ENCODE measurements at regions not wholly inside any gene's neighbourhood (a gene's known extent, or its start where the extent isn't known, plus 50 kb on each side); places are given as distances from the start of the nearest gene placed in this dataset.
A peak's percentile ranks its signal among the peaks of the same experiment; 100 is the strongest.

DNA sequence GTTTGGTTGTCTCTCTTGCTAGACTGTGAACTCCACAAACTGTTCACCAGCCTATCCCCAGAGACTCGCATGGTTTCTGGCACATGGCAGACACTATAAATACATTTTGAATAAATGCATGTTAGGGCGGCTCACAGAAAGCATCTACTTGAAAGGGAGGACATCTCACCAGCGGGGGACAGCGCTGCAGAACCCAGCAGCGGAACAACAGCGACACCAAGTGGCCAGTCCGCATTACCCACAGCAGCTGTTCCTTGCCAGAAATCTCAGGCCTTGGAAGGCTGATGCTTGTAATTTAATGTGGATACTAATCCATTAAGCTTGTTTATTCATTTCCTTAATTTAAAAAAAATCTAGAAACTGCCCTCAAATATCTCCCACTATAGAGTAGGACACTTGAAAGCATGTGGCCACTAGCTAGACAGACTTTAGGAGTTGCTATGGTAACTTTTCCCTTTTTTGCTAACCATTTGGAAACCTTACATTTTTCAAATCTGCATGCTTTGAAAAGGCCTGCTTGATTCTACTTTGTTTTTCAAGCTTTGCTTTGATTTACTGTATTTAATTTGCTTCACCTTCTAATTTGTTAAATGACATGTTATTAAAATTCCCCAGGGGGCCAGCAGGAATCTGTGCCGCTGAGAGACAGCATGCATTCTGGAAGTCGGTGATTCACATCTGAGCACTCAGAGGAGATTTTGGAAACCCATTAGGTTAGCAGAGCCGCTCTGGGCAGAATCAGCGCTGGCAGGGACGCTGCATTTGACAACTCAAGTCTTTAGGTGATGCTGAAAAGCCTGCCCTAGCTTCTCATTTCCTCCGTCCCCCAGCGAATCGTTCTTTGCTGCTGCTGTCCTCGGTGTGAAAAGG is 63.5 kb upstream of the SSX2IP start:
- TF ChIP-seq, protein P1, sequence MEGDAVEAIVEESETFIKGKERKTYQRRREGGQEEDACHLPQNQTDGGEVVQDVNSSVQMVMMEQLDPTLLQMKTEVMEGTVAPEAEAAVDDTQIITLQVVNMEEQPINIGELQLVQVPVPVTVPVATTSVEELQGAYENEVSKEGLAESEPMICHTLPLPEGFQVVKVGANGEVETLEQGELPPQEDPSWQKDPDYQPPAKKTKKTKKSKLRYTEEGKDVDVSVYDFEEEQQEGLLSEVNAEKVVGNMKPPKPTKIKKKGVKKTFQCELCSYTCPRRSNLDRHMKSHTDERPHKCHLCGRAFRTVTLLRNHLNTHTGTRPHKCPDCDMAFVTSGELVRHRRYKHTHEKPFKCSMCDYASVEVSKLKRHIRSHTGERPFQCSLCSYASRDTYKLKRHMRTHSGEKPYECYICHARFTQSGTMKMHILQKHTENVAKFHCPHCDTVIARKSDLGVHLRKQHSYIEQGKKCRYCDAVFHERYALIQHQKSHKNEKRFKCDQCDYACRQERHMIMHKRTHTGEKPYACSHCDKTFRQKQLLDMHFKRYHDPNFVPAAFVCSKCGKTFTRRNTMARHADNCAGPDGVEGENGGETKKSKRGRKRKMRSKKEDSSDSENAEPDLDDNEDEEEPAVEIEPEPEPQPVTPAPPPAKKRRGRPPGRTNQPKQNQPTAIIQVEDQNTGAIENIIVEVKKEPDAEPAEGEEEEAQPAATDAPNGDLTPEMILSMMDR (IDR thresholded peaks at IDR 0.05) = peak; percentile 84
- TF ChIP-seq TEAD4 (CRISPR knock-in tag; IDR thresholded peaks at IDR 0.05) (no peak), NFYB (CRISPR knock-in tag; conservative IDR thresholded peaks at IDR 0.05; ENCODE audit: low read depth) (no peak), ZNF512 (CRISPR knock-in tag; IDR thresholded peaks at IDR 0.05; ENCODE audit: borderline replicate concordance) (no peak), ATF1 (CRISPR knock-in tag; IDR thresholded peaks at IDR 0.05) (no peak)

Measured in WTC11 (cell line).